Stimulated activated CD4-positive, alpha-beta T cell treated with anti-CD3 and anti-CD28 coated beads, Interleukin-4, amount 100 ng/mL, for 1 hour (primary cell): ENCODE measurements at regions not wholly inside any gene's neighbourhood (a gene's known extent, or its start where the extent isn't known, plus 50 kb on each side); places are given as distances from the start of the nearest gene placed in this dataset.

Experiments
- DNase-seq: peaks from one replicate; pipeline ENCODE4 v3.0.0-alpha.2; 2020

- no peak for DNase-seq
These were observed 417.7 kb downstream of the TAF11L14 start for GRCh38 chr5:18051953-18052352.

- no peak for DNase-seq
These were observed 418.3 kb downstream of the TAF11L14 start for GRCh38 chr5:18052569-18052968.

GRCh38 chr5:18057725-18058124 is 423.5 kb downstream of the TAF11L14 start:
- DNase-seq, result no peak

- DNase-seq, result no peak
These were observed 433.4 kb downstream of the TAF11L14 start for GRCh38 chr5:18067615-18068014.

GRCh38 chr5:18068826-18069225 is 434.6 kb downstream of the TAF11L14 start:
- DNase-seq, result no peak

GRCh38 chr5:18069790-18070189 is 435.5 kb downstream of the TAF11L14 start:
- DNase-seq, result no peak

GRCh38 chr5:18072600-18072999 is 438.3 kb downstream of the TAF11L14 start:
- DNase-seq, result no peak

- no peak for DNase-seq
These were observed 440.7 kb downstream of the TAF11L14 start for GRCh38 chr5:18074961-18075360.

GRCh38 chr5:18078157-18078556 is 443.9 kb downstream of the TAF11L14 start:
- no peak for DNase-seq

- no peak for DNase-seq
These were observed 445.6 kb downstream of the TAF11L14 start for GRCh38 chr5:18079831-18080230.

- no peak for DNase-seq
These were observed 453.8 kb downstream of the TAF11L14 start for GRCh38 chr5:18088020-18088579.

- DNase-seq, result no peak
These were observed 455.9 kb downstream of the TAF11L14 start for GRCh38 chr5:18090177-18090576.

- no peak for DNase-seq
These were observed 456.9 kb downstream of the TAF11L14 start for GRCh38 chr5:18091142-18091541.

- DNase-seq, result no peak
These were observed 457.5 kb downstream of the TAF11L14 start for GRCh38 chr5:18091758-18092157.

GRCh38 chr5:18095061-18095460 is 460.8 kb downstream of the TAF11L14 start:
- no peak for DNase-seq

- DNase-seq, result no peak
These were observed 463.6 kb downstream of the TAF11L14 start for GRCh38 chr5:18097817-18098216.

- no peak for DNase-seq
These were observed 464.4 kb downstream of the TAF11L14 start for GRCh38 chr5:18098691-18099090.

- no peak for DNase-seq
These were observed 465.0 kb downstream of the TAF11L14 start for GRCh38 chr5:18099261-18099660.

- no peak for DNase-seq
These were observed 467.3 kb downstream of the TAF11L14 start for GRCh38 chr5:18101532-18101931.

GRCh38 chr5:18102733-18103132 is 468.5 kb downstream of the TAF11L14 start:
- DNase-seq, result no peak

- no peak for DNase-seq
These were observed 471.2 kb downstream of the TAF11L14 start for GRCh38 chr5:18105449-18105848.

GRCh38 chr5:18111906-18112465 is 477.7 kb downstream of the TAF11L14 start:
- DNase-seq, result no peak

GRCh38 chr5:18113721-18114120 is 479.5 kb downstream of the TAF11L14 start:
- no peak for DNase-seq

- DNase-seq, result no peak
These were observed 480.0 kb downstream of the TAF11L14 start for GRCh38 chr5:18114151-18114757.

GRCh38 chr5:18117968-18118367 is 483.7 kb downstream of the TAF11L14 start:
- DNase-seq, result no peak
